ENCODE measurements at regions not wholly inside any gene's neighbourhood (a gene's known extent, or its start where the extent isn't known, plus 50 kb on each side); places are given as distances from the start of the nearest gene placed in this dataset.
"Not testable (repeated sequence)": the region's sequence is repeated elsewhere in the genome, so short reads cannot be mapped to it uniquely, and the experiment has no call there.

DNA sequence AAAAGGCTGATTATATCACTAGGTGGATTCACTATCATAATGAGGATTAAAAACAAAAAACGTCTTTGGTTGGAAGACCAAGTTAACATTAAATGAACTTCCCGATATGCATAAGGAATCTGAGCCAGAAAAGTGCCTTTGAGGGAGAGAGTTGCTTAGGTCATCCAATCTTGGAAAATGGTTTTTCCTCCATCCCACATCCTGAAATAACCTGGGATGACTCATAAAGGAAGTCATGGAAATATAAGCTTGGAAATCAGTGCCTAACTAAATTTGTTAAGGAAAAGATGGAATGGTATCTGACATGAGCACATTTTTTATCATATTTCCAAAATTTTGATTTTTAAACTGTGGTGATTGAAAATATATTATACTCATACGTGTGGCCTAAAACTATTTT lies 66.0 kb downstream of the KBTBD8 start:
- DNase-seq, result no peak

DNA sequence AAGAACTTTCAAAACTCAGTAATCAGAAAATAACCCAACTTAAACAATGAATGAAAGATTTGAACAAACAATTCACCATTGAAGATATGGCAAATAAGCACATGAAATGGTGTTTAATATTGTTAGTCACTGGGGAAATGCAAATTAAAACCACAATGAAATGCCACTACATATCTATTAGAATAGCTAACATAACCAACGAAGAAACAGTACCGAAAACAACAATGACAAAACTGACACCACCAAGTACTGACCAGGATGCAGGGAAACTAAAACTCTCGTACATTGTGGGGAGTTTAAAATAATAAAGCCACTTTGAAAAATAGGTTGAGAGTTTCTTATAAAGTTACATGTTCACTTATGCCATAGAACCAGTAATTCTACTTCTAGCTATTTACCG lies 69.1 kb downstream of the KBTBD8 start:
- no peak for DNase-seq

DNA sequence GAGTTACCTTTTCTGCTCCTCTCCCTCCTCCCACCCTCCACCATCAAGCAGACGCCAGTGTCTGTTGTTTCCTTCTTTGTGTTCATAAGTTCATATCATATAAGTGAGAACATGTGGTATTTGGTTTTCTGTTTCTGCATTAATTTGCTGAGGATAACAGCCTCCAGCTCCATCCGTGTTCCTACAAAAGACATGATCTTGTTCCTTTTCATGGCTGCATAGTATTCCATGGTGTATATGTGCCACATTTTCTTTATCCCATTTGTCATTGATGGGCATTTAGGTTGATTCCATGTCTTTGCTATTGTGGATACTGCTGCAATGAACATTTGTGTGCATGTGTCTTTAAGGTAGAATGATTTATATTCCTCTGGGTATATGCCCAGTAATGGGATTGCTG lies 74.5 kb downstream of the KBTBD8 start:
- DNase-seq, result not testable (repeated sequence)

DNA sequence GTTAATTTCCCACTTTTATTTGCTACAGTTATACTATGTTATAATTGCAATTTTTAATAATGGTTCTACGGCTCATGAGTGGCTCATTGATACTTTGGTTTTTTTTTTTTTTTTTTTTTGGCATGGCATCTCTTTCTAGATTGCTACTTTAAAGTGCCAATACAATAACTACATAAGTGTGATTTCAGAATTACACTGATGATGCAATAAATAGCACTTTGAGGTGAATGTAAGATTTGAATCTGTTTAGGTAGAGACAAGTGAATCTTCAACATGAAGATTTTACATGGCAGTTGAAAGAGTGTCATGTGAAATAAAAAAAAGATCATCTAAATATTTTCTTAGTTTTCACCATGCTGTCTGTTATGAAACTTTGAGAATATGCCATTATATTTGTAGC lies 75.7 kb downstream of the KBTBD8 start:
- no peak for DNase-seq

DNA sequence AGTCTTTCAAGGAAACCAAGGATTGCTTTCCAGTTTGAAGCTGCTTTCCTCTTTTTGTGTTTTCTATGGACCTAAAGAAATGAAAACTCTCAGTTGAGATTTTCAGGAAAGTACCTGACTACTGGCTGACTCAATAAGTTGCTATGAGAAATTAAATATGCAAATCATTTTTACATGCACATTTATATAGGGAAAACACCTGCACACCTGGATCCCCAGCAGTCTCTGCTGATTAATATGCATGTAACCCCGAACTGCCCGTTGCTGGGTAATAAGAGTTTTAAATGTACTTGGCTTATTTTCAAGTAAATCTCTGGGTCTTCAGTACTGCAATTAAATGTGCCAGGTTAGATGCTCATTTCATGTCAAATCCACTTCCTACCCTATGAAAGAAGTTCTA lies 77.2 kb downstream of the KBTBD8 start:
- DNase-seq, result no peak

DNA sequence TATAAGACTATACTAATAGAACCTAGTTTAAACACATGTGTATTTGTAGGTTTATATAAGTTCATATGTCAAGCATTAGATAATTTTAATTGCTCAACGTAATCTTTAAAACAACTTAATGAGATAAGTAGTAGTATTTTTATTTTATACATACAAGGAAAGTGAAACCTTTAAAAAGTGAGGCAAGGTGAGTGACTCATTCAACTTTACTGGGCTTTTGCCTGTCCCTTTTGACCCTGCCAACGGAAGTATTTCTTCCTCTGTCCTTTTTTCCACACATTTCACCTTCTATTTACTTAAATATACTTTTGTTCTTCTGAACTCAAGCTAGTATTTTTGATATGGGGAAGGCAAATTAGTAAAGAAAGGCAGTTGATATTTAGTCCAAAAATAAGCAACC lies 78.5 kb downstream of the KBTBD8 start:
- DNase-seq, result no peak

DNA sequence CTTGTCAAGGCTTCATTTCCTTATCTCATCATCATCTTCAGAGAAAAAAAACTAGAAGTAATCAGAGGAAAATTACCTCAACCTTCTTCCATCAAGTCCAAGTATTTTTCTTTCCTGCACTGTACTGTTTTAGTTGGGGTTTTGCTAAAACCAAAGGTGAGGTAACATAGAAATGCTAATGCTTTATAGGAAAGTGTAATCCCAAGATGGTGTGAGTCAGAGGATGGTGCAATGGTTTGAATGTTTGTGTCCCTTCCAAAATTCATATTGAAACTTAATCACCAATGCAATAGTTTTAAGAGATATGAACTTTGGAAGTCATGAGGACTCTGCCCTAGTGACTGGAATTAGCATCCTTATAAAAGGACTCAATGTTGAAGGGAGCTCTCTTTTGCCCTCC lies 79.5 kb downstream of the KBTBD8 start:
- DNase-seq, result no peak

DNA sequence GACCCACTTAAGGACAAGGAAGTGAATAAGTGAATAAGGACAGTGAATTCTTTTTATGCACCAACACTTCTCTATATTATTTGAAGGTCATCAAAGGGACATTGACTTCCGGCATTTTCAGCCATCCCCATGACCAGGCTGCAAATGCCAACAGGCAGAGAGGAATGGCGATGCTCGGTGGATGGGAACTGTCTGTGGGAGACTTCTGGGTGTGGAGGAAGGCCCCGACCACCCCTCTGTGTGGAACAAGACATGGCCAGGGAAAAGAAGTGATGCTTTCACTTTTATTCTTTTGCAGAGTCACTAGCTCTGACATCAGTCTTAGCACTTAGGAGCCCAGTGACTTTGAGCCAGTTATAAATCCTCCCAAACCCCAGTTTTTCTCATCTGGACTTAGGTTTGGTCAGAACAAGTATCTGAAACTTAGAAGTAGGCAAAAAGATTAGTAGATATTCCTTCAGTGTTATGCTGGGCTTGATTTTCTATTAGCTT lies 84.5 kb downstream of the KBTBD8 start:
- no peak for DNase-seq

DNA sequence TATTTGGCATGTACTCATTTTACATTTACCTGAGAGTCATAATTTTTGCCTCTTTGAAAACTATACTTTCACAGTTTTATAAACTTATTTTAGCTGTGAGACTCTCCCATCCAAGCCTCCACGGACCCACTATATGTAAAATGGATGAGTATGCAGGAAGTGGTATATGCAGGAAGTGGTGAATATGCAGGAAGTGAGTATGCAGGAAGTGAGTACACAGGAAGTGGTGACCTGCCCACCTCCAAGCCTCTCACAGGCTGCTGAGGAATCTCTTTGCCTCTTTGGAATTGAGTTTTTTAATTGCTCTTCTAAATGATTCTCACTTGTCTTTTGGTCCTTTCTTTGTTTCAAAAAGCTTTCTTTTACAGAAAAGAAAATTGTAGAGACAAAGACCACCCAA lies 85.2 kb downstream of the KBTBD8 start:
- DNase-seq, result no peak

DNA sequence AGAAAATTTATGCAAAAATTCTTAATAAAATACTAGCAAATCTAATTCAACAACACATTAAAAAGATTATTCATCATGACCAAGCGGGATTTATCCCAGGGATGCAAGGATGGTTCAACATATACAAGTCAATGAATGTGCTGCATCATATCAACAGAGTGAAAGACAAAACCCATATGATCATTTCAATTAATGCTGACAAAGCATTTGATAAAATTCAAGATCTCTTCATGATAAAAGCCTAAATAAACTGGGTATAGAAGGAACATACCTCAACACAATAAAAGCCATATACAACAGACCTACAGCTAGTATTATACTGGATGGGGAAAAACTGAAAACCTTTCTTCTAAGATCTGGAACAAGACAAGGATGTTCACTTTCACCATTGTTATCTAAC lies 89.7 kb downstream of the KBTBD8 start:
- no peak for DNase-seq

DNA sequence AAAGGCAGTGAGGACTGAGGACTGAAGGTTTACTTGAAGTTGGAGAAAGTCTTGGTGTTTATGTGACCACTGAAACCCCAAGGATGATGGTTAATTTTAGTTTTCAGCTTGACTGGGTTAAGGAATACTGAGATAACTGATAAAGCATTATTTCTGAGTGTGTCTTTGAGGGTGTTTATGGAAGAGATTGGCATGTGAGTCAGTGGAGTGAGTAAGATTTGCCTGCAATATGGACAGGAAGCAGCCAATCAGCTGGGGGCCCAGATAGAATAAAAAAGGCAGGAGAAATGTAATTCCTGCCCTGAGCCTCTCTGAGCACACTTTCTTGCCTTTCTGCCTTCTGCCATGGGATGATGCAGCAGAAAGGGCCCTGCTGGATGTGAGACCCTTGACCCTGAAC lies 92.4 kb downstream of the KBTBD8 start:
- DNase-seq, result no peak

DNA sequence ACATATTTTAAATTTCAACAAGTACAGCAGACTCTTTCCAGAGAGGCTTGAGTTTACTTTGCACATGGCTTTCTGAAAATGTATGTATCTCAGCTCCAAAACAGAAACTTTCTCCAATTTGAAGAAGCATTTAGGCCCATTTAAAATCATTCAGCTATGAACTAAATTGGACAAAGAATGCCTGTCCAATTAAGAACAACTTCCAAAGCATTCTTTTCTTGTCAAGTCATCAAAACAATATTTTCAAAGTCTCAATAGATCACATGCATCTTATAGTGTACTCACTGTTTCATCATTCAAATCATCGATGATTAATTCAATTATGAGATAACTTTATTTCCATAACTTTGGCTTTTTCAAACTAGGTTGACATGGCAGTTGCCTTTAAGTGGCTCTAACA lies 95.2 kb downstream of the KBTBD8 start:
- DNase-seq, result no peak

DNA sequence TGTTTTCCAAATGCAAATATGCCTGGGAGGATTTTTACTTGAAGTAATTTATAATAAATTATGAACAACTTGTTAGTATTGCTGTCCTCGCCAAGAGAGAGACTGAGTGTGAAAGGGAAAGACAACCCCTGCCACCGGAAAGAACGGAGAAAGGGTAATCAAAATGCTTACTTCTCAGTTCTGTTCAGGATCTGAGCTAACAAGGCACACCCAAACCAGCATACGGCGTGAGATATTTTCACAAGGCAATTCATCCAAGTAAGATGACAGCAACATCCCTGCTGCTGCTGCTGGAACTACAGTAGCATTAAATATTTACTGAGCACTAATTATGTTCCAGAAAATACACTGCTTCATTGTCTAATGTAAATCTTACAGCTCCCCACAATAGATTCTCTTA lies 96.1 kb downstream of the KBTBD8 start:
- DNase-seq, result no peak

DNA sequence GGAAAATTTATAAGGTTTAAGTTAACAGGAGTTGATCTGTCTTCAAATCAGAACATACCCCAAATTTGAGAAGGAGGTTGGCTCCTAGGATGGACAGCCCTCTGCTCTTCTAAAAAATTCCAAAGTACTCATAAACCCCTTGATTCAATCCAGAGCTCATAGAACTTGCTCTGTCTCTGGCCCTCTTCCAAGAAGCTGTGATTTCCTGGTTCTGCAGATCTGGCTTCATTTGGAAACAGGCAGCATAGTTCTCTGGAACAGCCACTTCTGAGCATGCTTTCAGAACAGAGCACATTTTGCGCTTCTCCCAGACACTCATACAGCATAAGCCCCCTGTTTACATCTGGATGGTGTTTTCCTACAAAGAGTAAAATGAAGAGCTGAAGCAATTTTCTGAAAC lies 96.7 kb downstream of the KBTBD8 start:
- DNase-seq, result no peak

DNA sequence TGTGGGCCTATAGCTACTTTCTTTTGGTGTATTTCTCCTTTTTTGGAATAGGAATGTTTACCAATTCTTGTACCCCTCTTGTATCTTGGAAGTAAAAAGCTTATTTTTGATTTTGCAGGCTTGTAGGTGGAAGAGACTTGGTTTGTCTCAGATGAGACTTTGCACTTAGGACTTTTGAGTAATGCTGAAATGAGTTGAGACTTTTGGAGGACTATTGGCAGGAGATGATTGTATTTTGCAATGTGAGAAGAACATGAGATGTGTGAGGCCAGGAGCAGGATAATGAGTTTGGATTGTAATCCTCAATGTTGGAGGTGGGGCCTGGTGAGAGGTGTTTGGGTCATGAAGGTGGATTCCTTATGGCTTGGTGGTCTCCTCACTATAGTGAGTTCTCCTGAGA lies 106.3 kb downstream of the KBTBD8 start:
- no peak for DNase-seq

DNA sequence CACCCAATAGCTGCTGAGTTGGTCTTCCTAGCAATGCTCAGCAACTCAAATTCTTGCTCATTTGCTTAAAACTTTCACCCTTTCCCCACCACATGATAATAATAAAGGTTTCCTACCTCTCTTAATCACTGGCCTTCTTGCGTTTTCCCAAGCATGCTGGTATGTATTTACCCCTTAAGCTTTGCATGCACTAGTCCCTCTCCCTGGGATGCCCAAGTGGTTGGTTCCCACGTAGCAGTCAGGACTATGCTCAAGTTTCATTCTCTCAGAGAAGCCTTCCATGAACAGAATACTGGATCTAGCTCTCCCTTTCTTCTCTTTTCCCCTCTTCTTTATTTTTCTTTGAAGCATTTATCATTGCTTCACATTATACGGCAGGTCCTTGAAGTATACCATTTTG lies 108.8 kb downstream of the KBTBD8 start:
- DNase-seq, result no peak

DNA sequence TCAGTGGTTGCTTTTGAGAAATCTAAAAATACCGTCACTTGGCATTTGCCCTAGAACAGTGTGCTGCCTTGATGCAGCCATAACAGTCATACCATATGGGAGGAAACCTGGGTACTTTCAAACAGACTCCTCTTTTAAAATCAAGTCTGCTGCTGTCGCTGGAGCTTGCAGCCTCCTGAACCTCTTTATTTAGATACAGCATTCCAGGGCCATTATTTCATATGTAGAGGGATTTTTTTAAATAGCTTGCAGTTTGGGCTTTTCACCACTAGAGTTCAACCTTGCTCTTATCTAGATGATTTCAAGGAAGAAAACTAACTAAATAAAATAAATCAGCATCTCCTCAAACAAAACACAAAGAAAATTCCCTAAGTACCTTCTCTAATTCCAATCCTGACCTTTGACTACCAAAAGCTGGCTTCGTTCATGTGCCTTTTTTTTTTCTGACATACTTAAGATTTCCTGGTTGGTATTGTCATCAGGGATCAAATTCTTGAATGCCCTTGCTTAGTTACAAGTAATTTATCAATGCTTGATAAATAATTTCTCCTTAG lies 111.6 kb downstream of the KBTBD8 start:
- peak; percentile 45 for DNase-seq

DNA sequence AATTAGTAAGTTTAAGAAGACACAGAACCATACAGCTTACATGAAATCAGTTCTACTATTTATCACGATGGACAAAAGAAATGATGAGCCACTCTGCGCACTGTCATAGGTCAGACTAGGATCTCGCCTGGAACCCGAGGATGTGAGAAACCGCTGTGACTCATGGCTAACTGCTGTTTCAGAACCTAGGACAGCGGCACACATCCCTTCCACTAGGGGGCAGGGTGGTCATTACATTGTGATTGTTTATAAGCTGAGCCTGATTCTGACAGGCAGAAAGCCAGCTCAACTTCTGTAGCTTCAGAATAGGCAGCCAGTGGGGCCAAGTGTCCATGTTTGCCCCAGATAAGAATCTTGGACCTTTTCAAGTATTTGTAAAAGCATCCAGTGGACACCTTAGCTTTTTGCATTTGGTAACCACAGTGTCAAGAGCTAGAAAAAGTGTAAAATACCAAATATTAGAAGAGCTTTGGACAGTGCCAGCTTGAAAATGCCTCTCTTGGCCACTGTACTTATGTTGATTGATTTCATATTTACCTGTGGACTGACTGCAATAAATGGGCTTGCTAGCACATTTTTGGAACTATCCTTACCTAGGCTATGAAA lies 115.8 kb downstream of the KBTBD8 start:
- peak; percentile 91 for DNase-seq

DNA sequence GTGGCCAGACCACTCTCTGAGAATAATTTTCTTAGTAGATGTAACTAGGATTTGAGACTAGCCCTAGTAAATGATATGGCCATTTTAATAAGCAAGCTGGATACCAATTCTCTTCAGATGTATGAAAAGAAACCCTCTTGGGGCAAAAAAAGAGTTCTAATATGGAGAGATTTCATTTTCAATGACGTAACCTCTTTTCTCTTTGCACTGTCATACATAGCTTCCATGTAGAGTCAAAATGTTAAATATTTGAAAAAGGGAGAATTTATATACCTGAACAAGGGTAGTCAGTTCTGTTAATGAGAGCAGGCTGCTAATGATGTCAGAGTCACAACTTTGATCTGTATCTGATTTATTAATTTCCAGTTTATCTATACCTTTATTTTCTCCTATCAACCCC lies 120.0 kb downstream of the KBTBD8 start:
- no peak for DNase-seq

DNA sequence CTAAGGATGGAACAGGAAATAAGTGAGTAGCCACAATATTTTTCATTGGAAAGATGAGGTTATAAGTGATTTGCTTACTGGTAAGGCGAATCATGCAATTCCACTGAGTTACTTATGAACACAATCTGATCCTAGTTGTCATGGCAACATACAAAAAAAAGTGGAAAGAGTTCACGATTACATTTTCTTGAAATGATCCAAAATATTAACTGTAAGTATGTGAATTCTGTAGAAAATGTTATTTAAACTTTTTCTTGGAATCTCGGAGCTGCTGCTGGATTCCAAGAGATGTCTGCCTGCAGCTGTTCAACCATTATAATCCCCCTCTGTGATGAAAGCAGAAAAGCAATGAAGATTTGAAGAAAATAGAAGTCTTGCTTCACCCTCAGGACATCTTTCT lies 120.5 kb downstream of the KBTBD8 start:
- no peak for DNase-seq

DNA sequence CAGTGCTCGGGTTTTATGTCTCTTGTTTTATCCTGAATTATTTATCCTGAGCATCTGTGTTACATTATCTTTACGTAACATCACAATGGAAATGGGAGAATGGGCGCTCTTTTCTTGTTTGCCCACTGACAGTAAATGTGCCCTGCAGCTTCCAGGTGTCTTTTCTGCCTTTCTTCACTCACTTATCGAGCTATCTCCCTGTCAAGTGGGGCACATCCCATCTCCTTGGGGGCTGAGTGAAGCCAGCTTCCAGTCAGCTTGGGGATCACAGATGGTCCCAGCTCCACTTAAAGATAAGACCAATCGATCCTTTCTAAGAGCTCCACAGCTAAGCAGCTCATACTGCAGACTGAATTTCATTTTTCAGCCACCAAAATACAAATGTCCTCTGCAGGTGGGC lies 125.8 kb downstream of the KBTBD8 start:
- DNase-seq, result peak; percentile 13

DNA sequence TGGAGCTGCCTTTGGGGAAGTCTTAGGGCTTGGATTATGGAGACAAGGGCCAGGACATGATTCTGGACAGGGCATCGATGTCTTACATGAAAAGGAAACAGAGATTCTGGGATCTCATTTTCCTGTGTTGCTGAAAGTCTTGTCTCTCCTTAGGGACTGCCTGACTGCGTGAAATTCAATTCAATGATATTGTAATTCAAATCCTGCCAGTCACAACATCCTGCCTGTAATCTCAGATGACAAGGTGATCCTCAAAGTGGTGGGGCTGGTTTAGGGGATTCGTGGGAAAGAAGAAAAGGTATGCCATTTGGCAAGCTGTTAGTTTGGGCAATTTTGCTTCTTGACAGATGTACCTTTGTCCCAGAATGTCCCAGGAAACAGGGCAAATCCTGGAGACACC lies 129.1 kb downstream of the KBTBD8 start:
- no peak for DNase-seq

DNA sequence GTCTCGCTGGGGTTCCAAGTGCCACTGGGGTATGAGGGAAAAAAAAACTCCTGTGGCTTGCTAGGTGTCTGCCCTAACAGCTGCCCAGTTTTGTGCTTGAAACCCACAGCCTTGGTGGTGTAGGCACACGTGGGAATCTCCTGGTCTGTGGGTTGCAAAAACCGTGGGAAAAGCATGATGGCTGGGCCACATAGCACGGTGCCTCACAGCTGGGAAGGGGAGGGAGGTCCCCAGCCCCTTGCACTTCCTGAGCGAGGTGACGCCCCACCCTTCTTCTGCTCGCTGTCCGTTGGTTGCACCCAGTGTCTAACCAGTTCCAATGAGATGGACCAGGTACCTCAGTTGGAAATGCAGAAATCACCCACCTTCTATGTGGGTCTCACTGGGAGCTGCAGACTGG lies 144.3 kb downstream of the KBTBD8 start:
- DNase-seq, result no peak

DNA sequence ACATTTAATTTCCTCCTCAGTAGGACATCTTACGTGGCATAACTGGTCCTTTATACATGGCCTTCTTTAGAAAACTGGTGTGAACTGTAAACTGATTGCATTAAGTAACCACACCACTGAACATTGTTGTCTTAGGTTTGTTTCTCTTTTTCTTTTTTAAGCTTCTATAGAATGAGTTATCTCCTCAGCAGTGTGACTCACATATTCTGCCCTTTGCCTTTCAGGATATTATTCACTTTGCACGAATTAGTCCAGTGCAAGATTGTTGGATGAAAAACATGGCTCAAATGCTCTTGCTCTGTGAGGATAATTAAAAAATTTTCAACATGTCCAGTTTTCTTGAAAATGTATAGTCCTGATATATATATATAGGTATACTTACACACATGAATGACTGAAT lies 147.6 kb downstream of the KBTBD8 start:
- no peak for DNase-seq

DNA sequence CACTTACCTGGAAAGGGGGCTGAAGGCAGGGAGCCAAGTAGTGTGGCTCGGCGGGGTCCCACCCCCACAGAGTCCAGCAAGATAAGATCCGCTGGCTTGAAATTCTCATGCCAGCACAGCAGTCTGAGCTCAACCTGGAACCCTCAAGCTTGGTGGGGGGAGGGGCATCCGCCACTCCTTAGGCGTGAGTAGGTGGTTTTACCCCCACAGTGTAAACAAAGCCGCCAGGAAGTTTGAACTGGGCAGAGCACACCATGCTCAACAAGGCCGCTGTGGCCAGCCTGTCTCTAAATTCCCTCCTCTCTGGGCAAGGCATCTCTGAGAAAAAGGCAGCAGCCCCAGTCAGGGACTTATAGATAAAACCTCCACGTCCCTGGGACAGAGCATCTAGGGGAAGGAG lies 156.3 kb downstream of the KBTBD8 start:
- DNase-seq, result no peak

Measured in NCI-H82 (cell line).